KMS-11 (cell line): ENCODE measurements at regions not wholly inside any gene's neighbourhood (a gene's known extent, or its start where the extent isn't known, plus 50 kb on each side); places are given as distances from the start of the nearest gene placed in this dataset.

ENCODE experiments used
- H2AFZ ChIP-seq: fragments of 200-600 bp; sonication (generic); 2 replicates; pipeline ENCODE4 v1.6.1; 2016; ENCODE audit warnings: antibody characterized with exemption, mixed run types, low read depth
- H3K27ac ChIP-seq: fragments of 200-600 bp; sonication (generic); 2 replicates; pipeline ENCODE4 v1.6.1; 2016; ENCODE audit warnings: mild to moderate bottlenecking, mixed run types
- H3K27me3 ChIP-seq: fragments of 200-600 bp; sonication (generic); 2 replicates; pipeline ENCODE4 v1.6.1; 2017; ENCODE audit warnings: mild to moderate bottlenecking, low read depth, mixed run types, moderate library complexity; ENCODE audit not compliant: insufficient read depth
- H3K36me3 ChIP-seq: fragments of 200-600 bp; sonication (generic); 2 replicates; pipeline ENCODE4 v1.6.1; 2017; ENCODE audit warnings: mild to moderate bottlenecking, mixed run types; ENCODE audit not compliant: insufficient read depth
- H3K4me1 ChIP-seq: fragments of 200-600 bp; sonication (generic); 2 replicates; pipeline ENCODE4 v1.6.1; 2016; ENCODE audit warnings: mild to moderate bottlenecking, low read depth, mixed run types; ENCODE audit not compliant: poor library complexity, severe bottlenecking
- H3K4me2 ChIP-seq: fragments of 200-600 bp; sonication (generic); 2 replicates; pipeline ENCODE4 v1.7.0; 2016; ENCODE audit warnings: mild to moderate bottlenecking, mixed run types
- H3K4me3 ChIP-seq: fragments of 200-600 bp; sonication (generic); IDR thresholded peaks from 2 replicates; pipeline ENCODE4 v1.6.1; 2017; ENCODE audit warnings: low read depth, low read length, mixed read lengths; ENCODE audit not compliant: insufficient read depth
- H3K79me2 ChIP-seq: fragments of 200-600 bp; sonication (generic); 2 replicates; pipeline ENCODE4 v1.6.1; 2016; ENCODE audit warnings: low read depth, mixed run types; ENCODE audit not compliant: insufficient read depth
- H3K9ac ChIP-seq: fragments of 200-600 bp; sonication (generic); 2 replicates; pipeline ENCODE4 v1.6.1; 2016; ENCODE audit warnings: mild to moderate bottlenecking, mixed run types
- H4K20me1 ChIP-seq: fragments of 200-600 bp; sonication (generic); 2 replicates; pipeline ENCODE4 v1.6.1; 2016; ENCODE audit warnings: mild to moderate bottlenecking, mixed run types; ENCODE audit not compliant: insufficient read depth
- TF ChIP-seq, protein P1 (sequence below): fragments of 200-600 bp; sonication (generic); conservative IDR thresholded peaks from 2 replicates; pipeline ENCODE4 v1.6.1; 2017; ENCODE audit warnings: low read depth, mild to moderate bottlenecking, antibody characterized with exemption, low read length, moderate library complexity, mixed read lengths

DNA sequence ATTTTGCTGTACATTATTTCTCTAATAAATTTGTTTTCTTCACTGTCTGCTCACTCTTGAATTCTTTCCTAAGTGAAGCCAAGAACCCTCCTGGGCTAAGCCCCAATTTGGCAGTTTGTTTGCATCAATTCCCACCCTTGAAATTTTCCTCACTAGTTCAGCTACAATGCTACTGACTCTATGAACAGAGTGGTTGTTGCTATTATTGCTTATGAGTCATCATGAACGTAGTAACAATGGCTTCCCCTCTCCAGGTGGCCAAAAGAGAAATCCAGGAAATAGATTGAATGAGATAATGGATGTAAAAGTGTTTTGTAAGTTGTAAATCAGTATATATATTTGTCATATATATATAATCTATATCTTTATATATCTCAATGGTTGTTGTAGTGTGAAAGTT lies 193.0 kb downstream of the URB2 start:
- H3K9ac ChIP-seq: no peak overlapping the region
- no peak overlapping the region for H2AFZ ChIP-seq
- no peaks in the 10 kb centered on the region for H3K36me3 ChIP-seq
- H4K20me1 ChIP-seq: no peaks in the 10 kb centered on the region
- H3K27ac ChIP-seq: no peak overlapping the region
- H3K27me3 ChIP-seq: no peaks in the 10 kb centered on the region
- H3K4me1 ChIP-seq: no peaks in the 10 kb centered on the region
- no peak overlapping the region for H3K4me2 ChIP-seq
- TF ChIP-seq, protein P1, sequence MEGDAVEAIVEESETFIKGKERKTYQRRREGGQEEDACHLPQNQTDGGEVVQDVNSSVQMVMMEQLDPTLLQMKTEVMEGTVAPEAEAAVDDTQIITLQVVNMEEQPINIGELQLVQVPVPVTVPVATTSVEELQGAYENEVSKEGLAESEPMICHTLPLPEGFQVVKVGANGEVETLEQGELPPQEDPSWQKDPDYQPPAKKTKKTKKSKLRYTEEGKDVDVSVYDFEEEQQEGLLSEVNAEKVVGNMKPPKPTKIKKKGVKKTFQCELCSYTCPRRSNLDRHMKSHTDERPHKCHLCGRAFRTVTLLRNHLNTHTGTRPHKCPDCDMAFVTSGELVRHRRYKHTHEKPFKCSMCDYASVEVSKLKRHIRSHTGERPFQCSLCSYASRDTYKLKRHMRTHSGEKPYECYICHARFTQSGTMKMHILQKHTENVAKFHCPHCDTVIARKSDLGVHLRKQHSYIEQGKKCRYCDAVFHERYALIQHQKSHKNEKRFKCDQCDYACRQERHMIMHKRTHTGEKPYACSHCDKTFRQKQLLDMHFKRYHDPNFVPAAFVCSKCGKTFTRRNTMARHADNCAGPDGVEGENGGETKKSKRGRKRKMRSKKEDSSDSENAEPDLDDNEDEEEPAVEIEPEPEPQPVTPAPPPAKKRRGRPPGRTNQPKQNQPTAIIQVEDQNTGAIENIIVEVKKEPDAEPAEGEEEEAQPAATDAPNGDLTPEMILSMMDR: no peak
- no peaks in the 10 kb centered on the region for H3K79me2 ChIP-seq
- H3K4me3 ChIP-seq: no peak overlapping the region

DNA sequence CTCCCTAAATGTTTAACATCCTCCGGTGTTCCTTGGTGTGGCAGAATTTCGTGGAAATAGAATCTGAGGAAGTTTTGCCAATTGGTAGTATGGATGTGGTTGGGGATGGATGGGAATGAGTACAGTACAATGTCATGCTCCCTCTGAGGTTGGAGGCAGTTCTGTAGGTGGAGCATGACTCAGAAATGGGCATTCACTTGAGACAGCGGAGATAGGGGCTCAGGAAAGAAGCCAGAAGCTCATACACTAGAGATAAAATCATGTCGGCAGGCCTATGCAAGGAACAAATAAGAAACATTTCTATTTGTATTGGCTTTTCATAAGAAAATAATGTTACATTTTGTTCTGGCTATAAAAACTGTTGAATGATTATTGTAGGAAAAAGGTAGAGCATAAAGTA lies 196.0 kb downstream of the URB2 start:
- no peaks in the 10 kb centered on the region for H3K4me1 ChIP-seq

DNA sequence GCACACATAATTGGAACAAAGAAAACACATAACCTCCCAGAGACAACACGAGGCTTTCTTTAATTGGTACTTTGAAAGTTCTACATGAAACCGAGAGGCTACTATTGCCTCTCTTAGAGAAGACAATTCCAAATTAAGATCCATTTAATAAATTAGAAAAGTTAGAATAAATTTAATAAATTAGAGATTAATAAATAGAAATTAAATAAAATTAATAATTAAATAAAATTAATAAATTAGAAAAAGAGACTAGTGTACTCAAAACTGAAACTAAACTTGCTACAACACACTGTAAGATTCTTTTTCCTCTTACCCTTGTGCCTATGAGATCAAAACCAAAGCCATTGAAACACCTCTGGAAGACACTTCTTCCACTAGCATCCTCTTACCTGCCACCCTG lies 199.0 kb downstream of the URB2 start:
- no peaks in the 10 kb centered on the region for H3K4me1 ChIP-seq
- no peak overlapping the region for H3K4me2 ChIP-seq
- no peaks in the 10 kb centered on the region for H4K20me1 ChIP-seq
- no peak overlapping the region for H3K4me3 ChIP-seq
- no peaks in the 10 kb centered on the region for H3K79me2 ChIP-seq
- no peak overlapping the region for H3K27ac ChIP-seq
- H3K9ac ChIP-seq: no peak overlapping the region
- H2AFZ ChIP-seq: no peak overlapping the region
- no peaks in the 10 kb centered on the region for H3K36me3 ChIP-seq
- TF ChIP-seq, protein P1: no peak
- H3K27me3 ChIP-seq: no peaks in the 10 kb centered on the region

More for the DNA sequence above, 196.0 kb downstream of the URB2 start:
- Histone ChIP-seq H3K27me3 (no peaks in the 10 kb centered on the region), H3K4me3 (no peak overlapping the region), H3K4me2 (no peak overlapping the region), H3K9ac (no peak overlapping the region), H3K27ac (no peak overlapping the region), H3K36me3 (no peaks in the 10 kb centered on the region), H4K20me1 (no peaks in the 10 kb centered on the region), H3K79me2 (no peaks in the 10 kb centered on the region), H2AFZ (no peak overlapping the region)
- TF ChIP-seq, protein P1: no peak

DNA sequence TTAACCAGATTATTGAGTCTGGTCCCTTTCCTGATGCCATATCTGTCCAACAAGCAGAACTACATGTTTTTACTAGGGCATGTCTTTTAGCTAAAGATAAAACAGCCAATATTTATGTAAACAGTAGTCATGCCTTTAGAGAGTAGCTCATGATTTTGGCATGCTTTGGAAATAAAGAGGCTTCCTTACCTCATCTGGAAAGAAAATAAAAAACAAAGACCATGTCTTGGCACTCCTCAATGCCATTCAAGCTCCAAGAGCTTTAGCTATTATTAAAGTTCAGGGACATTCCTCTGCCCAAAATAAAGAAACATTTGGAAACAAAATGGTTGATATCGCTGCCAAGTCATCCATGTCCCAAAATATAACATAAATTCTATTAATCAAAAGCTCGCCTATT lies 202.4 kb downstream of the URB2 start:
- Histone ChIP-seq H3K9ac (no peak overlapping the region), H3K4me1 (no peaks in the 10 kb centered on the region), H3K4me3 (no peak overlapping the region), H3K4me2 (no peak overlapping the region), H3K27me3 (no peaks in the 10 kb centered on the region), H3K36me3 (no peaks in the 10 kb centered on the region), H3K79me2 (no peaks in the 10 kb centered on the region), H3K27ac (no peak overlapping the region), H4K20me1 (no peaks in the 10 kb centered on the region), H2AFZ (no peak overlapping the region)
- TF ChIP-seq, protein P1: no peak

DNA sequence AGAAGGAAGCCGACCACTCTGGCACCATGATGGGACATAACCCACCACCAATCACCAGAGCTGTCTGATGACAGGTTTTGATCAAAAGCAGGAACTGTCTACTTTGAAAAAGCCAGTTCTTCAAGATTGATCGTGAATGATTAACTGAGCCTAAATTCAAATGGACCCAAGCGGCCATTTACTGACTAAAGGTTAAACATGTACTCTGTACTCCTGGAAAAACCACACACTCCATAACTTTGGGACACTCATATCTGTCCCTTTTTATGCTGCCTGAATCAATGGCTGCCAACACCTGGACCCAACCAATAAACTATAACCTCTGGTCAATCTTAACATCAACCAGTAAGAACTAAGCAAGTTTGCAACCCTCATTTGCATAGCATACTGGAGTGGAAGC lies 206.6 kb downstream of the URB2 start:
- Histone ChIP-seq H2AFZ (no peak overlapping the region), H4K20me1 (no peaks in the 10 kb centered on the region), H3K4me2 (no peak overlapping the region), H3K9ac (no peak overlapping the region), H3K27ac (no peak overlapping the region), H3K36me3 (no peaks in the 10 kb centered on the region), H3K79me2 (no peaks in the 10 kb centered on the region), H3K27me3 (no peaks in the 10 kb centered on the region), H3K4me1 (no peaks in the 10 kb centered on the region), H3K4me3 (no peak overlapping the region)
- TF ChIP-seq, protein P1: no peak
